Thymus (tissue), 11 donors: ENCODE measurements at regions not wholly inside any gene's neighbourhood (a gene's known extent, or its start where the extent isn't known, plus 50 kb on each side); places are given as distances from the start of the nearest gene placed in this dataset.
"Not testable (repeated sequence)": the region's sequence is repeated elsewhere in the genome, so short reads cannot be mapped to it uniquely, and the experiment has no call there.

Source experiments
- DNase-seq, 9 donors: peaks; one replicate each; pipeline ENCODE4 v3.0.0-alpha.2; 2013; ENCODE audit warnings: low spot score in 9 of 9, low read depth in 6 of 9, missing footprints in 1 of 9
- H3K27ac ChIP-seq, 2 donors: one replicate each; pipeline ENCODE4 v1.5.1; 2013; ENCODE audit warnings: control low read depth in 1 of 2, low read depth in 1 of 2, low read length in 1 of 2, mild to moderate bottlenecking in 1 of 2, moderate library complexity in 1 of 2
- H3K27me3 ChIP-seq, 2 donors: one replicate each; pipeline ENCODE4 v1.5.1; 2013; ENCODE audit warnings: low read length in 1 of 2; ENCODE audit not compliant: control insufficient read depth in 2 of 2, insufficient read depth in 1 of 2
- H3K36me3 ChIP-seq, 2 donors: one replicate each; pipeline ENCODE4 v1.5.1; 2013; ENCODE audit warnings: low read length in 1 of 2, mild to moderate bottlenecking in 1 of 2, moderate library complexity in 1 of 2; ENCODE audit not compliant: control insufficient read depth in 2 of 2, insufficient read depth in 2 of 2
- H3K4me1 ChIP-seq, 2 donors: one replicate each; pipeline ENCODE4 v1.5.1; 2013; ENCODE audit warnings: low read length in 2 of 2; ENCODE audit not compliant: control insufficient read depth in 2 of 2, insufficient read depth in 2 of 2
- H3K4me3 ChIP-seq, 2 donors: one replicate each; pipeline ENCODE4 v1.5.1; 2013; ENCODE audit warnings: low read length in 2 of 2, control low read depth in 1 of 2, mild to moderate bottlenecking in 1 of 2
- H3K9me3 ChIP-seq, 2 donors: one replicate each; pipeline ENCODE4 v1.5.1; 2013; ENCODE audit warnings: low read length in 1 of 2, mild to moderate bottlenecking in 1 of 2; ENCODE audit not compliant: control insufficient read depth in 2 of 2, insufficient read depth in 1 of 2
- WGBS: extraction: QIAGEN DNeasy Blood & Tissue Kit; methylation state at CpG from one replicate; pipeline ENCODE4 v1.1.7; 2013; 5-methylcytosine and 5-hydroxymethylcytosine counted together
- donor health status: healthy.

DNA sequence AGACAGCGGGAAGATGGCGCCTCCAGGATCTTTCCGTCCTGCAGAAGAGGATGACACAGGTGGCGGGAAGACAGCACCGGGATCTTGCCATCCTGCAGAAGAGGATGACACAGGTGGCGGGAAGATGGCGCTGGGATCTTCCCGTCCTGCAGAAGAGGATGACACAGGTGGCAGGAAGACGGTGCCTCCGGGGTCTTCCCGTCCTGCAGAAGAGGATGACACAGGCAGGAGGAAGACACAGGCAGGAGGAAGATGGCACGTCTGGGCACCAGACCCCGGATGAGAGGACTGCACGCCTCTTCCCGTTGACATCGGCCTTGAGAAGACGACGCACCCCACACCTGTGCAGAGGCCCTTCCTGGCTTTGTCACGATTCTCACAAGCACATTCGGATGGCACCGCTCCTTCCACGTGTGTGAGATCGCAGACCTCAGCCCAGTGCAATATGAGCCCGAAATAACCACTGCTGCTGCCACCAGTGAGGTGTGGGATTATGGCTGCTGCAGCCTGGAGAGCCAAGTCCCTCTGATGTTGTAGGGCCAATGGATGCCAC is 79.4 kb upstream of the SNTG2 start:
- no peaks in the 10 kb centered on the region for H3K36me3 ChIP-seq
- peaks cover 0 to 7% of the 10 kb centered on the region in 2 donors for H3K27me3 ChIP-seq
- 94% methylated on average over 24 of the region's 24 CpGs for WGBS
- no peak overlapping the region for H3K27ac ChIP-seq
- DNase-seq = no peak
- no peaks in the 10 kb centered on the region for H3K9me3 ChIP-seq
- peaks cover 0 to 8% of the 10 kb centered on the region in 2 donors for H3K4me1 ChIP-seq
- H3K4me3 ChIP-seq = no peak overlapping the region

DNA sequence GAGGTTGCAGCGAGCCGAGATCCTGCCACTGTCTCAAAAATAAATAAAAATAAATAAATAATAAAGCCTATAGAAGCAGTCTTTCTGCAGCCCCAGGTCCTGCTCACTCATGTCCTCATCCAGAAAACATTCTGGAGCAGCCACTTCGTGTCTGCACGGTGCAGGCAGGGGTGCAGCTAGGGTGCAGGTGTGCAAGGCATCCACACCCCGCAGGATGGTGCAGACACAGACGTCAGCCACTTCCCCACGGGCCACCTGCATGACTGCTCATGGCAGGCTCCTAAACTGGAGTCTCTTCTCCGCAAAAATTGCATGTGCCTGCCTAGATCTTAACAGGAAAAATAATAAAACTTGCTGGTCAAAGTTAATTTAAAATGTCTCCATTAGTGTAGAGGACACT is 80.2 kb upstream of the SNTG2 start:
- no peak overlapping the region for H3K27ac ChIP-seq
- H3K36me3 ChIP-seq = no peaks in the 10 kb centered on the region
- H3K27me3 ChIP-seq = peaks cover 0 to 7% of the 10 kb centered on the region in 2 donors
- no peak for DNase-seq
- no peaks in the 10 kb centered on the region for H3K9me3 ChIP-seq
- H3K4me1 ChIP-seq = peaks cover 0 to 8% of the 10 kb centered on the region in 2 donors
- H3K4me3 ChIP-seq = no peak overlapping the region
- 67% methylated on average over 8 of the region's 8 CpGs for WGBS

DNA sequence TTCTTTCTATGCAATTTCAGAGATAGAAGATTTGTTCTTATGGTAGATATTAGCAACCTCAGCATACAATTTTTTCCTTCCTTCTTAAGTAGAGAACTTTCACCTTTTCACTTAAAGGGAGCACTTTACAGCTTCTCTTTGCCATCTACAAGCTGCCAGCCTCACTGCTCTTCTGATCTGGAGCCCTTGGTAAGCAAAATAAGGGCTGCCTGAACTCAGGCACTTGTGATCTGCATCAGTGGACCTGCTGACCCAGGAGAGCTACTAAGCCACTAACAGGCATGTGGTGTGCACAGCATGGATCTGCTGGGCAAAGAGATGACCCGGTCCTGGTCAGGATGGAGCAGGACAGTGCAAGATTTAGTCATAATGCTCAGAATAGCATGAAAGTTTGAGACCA is 80.8 kb upstream of the SNTG2 start:
- Histone ChIP-seq H3K27ac (no peak overlapping the region), H3K4me3 (no peak overlapping the region), H3K4me1 (peaks cover 0 to 8% of the 10 kb centered on the region in 2 donors), H3K36me3 (no peaks in the 10 kb centered on the region), H3K27me3 (peaks cover 0 to 7% of the 10 kb centered on the region in 2 donors), H3K9me3 (no peaks in the 10 kb centered on the region)
- WGBS = 92% methylated on average over 1 of the region's 1 CpG
- DNase-seq = no peak

DNA sequence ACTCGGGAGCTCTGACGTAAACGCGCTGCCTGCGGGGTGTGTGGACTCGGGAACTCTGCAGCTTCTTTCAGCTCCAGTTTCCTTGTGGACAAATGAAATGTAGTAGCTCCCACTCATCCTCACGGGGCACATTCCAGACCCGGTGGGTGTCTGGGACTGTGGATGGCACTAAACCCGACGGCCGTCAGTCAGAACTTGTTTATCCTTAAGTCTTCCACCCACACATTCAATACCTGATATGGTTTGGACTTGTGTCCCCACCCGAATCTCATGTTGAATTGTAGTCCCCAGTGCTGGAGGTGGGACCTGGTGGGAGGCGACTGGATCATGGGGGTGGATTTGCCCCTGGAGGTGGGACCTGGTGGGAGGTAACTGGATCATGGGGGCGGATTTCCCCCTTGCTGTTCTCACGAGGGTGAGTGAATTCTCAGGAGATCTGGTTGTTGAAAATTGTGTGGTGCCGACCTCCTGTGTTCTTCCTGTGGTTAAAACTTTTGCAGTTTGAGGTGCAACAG is 81.2 kb upstream of the SNTG2 start:
- no peaks in the 10 kb centered on the region for H3K36me3 ChIP-seq
- H3K27me3 ChIP-seq = peaks cover 0 to 7% of the 10 kb centered on the region in 2 donors
- DNase-seq = no peak
- no peak overlapping the region for H3K4me3 ChIP-seq
- H3K4me1 ChIP-seq = peaks cover 0 to 8% of the 10 kb centered on the region in 2 donors
- 74% methylated on average over 16 of the region's 16 CpGs for WGBS
- H3K27ac ChIP-seq = no peak overlapping the region
- H3K9me3 ChIP-seq = no peaks in the 10 kb centered on the region

- H3K4me1 ChIP-seq, H3K4me3 ChIP-seq, DNase-seq, H3K27me3 ChIP-seq, H3K9me3 ChIP-seq, H3K27ac ChIP-seq, H3K36me3 ChIP-seq: not testable (repeated sequence)
- 94% methylated on average over 47 of the region's 51 CpGs for WGBS
Measured at GRCh38 chr2:868857-869256, 81.8 kb upstream of the SNTG2 start.

GRCh38 chr2:867296-867695 is 83.4 kb upstream of the SNTG2 start:
- Histone ChIP-seq H3K36me3 (no peaks in the 10 kb centered on the region), H3K27me3 (peaks cover 0 to 7% of the 10 kb centered on the region in 2 donors), H3K9me3 (no peaks in the 10 kb centered on the region), H3K4me3 (no peak overlapping the region), H3K27ac (no peak overlapping the region), H3K4me1 (peaks cover 0 to 8% of the 10 kb centered on the region in 2 donors)
- no peak for DNase-seq
- 94% methylated on average over 9 of the region's 9 CpGs for WGBS

DNA sequence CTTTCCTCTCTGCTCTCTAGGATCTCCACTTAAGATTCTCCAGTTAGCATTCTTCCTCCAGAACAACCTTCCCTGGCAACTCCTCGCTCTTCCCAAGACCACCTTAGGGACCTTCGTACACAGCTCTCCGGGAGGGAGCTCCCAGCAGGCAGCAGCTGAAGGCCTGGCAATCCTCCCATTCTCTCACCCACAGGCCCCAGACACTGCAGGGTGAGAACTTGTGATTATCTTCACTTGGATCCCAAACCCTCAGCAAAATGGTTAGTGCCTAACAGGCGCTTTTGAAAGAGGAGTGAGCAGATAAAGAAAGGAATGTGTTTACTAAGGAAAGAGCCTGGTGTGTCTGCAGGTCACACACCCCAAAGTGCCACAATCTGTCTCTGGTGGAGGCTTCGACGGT is 83.8 kb upstream of the SNTG2 start:
- Histone ChIP-seq H3K4me1 (peaks cover 0 to 8% of the 10 kb centered on the region in 2 donors), H3K9me3 (no peaks in the 10 kb centered on the region), H3K27me3 (peaks cover 0 to 7% of the 10 kb centered on the region in 2 donors), H3K27ac (no peak overlapping the region), H3K4me3 (no peak overlapping the region), H3K36me3 (no peaks in the 10 kb centered on the region)
- DNase-seq = no peak
- 91% methylated on average over 6 of the region's 6 CpGs for WGBS

GRCh38 chr2:866009-866680 is 84.5 kb upstream of the SNTG2 start:
- Histone ChIP-seq H3K4me1 (peaks cover 0 to 8% of the 10 kb centered on the region in 2 donors), H3K36me3 (no peaks in the 10 kb centered on the region), H3K9me3 (no peaks in the 10 kb centered on the region), H3K27me3 (peaks cover 0 to 7% of the 10 kb centered on the region in 2 donors), H3K4me3 (no peak overlapping the region), H3K27ac (no peak overlapping the region)
- WGBS = 84% methylated on average over 15 of the region's 15 CpGs
- no peak for DNase-seq

GRCh38 chr2:864501-865106 is 86.0 kb upstream of the SNTG2 start:
- peaks cover 0 to 4% of the 10 kb centered on the region in 2 donors for H3K27me3 ChIP-seq
- H3K27ac ChIP-seq = no peak overlapping the region
- DNase-seq = no peak
- no peak overlapping the region for H3K4me3 ChIP-seq
- H3K9me3 ChIP-seq = no peaks in the 10 kb centered on the region
- H3K36me3 ChIP-seq = no peaks in the 10 kb centered on the region
- WGBS = 90% methylated on average over 16 of the region's 16 CpGs
- peaks cover 0 to 4% of the 10 kb centered on the region in 2 donors for H3K4me1 ChIP-seq
